ENCODE measurements at regions not wholly inside any gene's neighbourhood (a gene's known extent, or its start where the extent isn't known, plus 50 kb on each side); places are given as distances from the start of the nearest gene placed in this dataset.

DNA sequence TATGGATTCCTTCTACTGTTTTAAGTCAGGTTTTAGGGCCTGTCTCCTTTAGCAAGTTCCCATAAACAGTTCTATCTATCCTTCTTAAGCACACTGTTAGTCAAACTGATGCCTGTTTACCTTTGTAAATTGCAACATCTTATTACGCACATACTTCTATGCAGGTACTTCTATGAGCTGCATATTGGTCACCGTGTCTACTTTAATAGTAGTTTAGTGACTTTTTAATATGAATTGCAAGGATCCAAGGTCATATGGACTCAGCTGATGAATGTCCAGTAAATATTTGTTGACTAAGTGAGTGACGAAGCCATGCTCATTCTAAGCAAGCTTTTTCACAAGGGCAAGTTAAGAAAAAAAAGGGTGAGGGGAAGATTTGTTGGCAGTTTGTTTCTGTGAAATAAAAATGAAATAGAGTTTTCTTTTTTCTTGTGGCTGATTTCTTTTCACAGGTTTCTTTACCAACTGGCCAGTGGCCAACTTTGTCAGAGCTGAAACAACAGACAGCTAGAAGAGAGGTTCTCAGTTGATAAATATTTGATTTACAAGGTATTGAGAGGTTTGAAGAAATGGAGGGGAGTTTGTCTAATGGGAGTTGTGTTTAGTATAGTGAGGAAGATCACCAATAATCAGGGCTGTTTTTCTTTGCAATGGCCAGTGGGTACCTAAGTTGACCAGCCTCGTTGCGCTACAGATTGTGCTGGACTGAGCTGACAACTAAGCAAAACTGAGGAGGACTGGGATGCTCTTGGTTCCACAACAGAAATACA, 141.1 kb downstream of the SLC15A5 start:
- ATAC-seq: peak; percentile 84
- no peak for DNase-seq (ENCODE audit: low spot score)

DNA sequence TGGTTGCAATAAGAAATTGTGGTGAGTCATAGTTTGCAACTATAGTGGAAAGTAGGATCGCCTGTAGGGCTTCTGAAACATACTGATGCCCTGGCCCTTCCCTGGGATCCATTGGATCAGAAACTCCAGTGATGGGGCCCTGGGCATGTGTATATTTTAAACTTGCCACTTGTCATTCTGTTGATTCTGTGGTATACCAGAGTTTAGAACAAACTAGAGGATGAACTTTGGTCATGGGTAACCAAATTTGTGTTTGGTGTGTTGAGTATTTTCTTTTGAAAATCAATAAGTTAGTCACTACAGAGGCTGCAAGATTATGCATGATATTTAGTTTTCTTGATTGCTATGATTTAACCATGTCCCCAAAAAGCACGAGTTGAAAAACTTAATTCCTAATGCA, 142.2 kb downstream of the SLC15A5 start:
- DNase-seq (ENCODE audit: low spot score): no peak

DNA sequence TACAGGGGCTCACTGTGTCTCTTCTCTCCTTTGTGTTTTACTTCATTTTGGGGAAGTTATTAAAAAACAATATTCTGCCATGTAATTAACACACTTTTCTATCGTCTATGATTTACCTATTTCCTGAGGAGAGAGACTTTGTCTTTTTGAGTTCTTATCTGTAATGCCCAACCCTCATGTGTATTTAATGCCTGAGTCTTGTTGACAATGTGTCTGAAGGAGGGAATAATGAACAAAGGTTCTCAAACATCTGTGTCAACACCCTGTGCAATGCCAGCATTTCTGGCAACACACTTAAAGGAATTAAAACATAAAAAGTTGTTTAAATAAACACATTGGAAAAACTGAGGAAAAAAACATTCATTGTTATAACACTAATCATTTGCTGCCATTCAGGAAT, 147.1 kb downstream of the SLC15A5 start:
- no peak for ATAC-seq
- no peak for DNase-seq (ENCODE audit: low spot score)

More for the DNA sequence above, 142.2 kb downstream of the SLC15A5 start:
- peak; percentile 39 for ATAC-seq

DNA sequence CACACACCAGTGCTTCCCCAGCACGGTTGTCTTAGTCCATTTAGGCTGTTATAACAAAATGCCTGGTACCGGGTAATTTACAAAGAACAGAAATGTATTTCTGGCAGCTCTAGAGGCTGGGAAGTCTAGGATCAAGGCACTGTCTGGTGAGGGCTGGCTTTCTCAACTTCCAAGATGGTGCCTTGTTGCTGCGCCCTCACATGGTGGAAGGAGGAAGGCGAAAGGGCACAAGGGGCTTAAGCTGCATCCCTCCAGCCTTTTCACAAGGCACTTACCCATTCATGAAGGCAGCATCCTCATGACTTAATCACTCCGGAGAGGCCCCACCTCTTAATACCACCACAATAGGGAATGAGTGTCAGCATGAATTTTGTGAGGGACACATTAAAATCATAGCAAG, 155.5 kb downstream of the SLC15A5 start:
- no peak for ATAC-seq

DNA sequence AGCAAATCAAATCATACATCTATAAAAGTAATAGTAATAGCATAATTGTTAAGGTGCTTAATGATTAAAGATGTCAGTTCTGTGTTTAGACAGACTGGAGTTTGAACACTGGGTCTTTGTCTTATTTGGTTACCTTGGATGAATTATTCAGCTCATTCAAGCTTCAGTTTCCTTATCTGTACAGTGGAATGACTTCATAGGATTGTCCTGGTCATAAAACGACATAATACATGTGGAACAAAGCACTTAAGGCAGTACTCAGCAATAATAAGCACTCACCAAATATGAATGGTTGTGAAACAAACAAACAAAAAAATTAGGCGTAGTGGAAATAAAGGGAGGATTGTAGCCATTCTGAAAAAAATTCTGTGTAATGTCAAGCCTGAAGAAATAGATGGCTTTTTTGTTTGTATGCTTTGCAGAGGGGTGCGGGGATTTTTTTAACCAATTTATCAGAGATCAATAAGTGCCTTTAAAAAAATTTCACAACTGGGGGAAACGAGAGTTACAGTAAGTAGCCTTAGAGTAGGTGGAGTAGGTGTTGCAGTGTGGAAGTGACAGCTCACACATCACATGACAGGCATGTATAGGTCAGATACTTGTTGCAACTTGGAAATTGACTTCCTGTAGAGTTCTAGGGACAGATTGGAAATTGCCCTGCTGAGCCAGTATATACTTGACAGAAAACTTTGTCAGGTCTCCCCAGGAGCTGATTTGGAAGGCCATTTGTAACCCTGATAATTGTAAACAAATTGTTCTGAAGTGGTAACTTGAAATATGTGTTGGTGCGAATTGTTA, 157.7 kb downstream of the SLC15A5 start:
- no peak for ATAC-seq
- DNase-seq (ENCODE audit: low spot score): no peak

More for the DNA sequence above, 155.5 kb downstream of the SLC15A5 start:
- DNase-seq (ENCODE audit: low spot score): no peak

DNA sequence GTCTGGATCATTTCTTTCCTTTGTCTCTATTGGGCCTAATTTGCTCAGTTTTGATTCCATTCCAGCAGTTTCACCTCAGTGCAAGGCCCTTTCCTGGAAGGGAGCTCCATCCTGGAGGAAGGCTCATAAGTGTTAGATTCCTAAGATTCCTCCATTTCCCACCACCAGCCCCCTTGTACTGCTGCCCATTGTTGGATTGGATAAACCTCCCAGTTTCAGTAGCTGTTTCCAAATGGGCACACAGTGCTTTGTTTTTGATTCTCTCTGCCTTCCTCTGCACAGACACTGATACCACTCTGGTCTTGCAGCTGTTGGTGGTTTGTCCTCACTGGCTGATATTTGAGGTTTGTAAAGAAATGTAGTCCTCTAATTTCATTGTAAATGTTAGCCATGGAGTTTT, 158.9 kb downstream of the SLC15A5 start:
- no peak for ATAC-seq
- DNase-seq (ENCODE audit: low spot score): no peak

DNA sequence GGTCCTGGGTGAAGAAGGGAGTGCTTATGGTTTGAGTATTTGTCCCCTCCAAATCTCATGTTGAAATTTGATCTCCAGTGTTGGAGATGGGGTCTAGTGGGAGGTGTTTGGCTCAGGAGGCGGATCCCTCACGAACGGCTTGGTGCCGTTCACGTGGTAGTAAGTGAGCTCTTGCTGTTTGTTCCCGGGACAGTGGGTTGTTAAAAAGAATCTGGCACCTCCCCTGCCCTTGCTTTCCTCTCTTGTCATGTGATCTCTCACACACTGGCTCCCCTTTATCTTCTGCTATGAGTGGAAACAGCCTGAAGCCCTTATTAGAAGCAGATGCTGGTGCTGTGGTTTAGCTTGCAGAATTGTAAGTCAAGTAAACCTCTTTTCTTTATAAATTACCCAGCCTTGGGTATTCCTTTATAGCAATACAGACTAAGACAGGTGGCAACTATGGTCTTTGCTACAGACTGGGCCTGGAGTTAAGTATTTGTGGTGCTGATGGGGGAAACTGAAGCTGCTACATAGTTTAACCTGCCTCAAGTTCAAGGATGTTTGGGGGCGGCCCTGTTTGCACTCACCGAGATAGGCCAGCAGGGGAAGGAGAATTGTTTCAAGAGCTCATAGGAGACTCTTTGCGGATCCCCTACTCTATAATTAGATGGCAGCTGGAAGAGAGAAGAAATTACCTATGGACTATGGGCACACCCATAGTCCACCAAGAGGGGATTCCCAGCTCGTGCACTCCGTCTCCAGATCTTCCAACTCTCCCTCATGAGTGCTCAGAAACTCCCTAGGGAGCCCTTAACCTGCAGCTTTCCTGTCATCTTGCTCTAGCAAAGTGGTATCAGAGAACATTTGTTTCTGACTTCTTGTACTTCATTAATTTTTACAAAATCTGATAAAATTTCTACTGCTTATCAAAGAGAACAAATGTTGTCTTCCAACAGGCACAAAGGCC, 164.6 kb downstream of the SLC15A5 start:
- DNase-seq (ENCODE audit: low spot score) (no peak), ATAC-seq (no peak)

DNA sequence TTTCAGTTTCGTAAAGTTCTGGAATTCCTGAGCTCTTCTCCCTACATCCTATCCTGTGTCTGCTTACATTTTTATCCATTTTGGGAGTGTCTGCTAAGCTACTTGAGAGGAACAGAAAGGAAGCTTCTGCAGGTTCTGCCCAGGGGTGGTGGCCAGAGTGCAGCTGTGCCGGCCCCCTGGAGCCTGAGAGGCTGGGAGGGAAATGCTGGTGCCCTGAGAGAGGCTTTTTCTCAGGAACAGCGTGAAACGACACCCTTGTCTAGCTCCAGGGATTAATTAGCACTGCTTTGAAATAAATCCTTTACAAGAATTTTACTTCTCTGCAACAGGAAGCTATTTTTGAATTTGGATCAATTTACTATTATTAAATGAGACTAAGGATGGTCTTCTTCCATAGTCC, 165.4 kb downstream of the SLC15A5 start:
- no peak for ATAC-seq
- no peak for DNase-seq (ENCODE audit: low spot score)

DNA sequence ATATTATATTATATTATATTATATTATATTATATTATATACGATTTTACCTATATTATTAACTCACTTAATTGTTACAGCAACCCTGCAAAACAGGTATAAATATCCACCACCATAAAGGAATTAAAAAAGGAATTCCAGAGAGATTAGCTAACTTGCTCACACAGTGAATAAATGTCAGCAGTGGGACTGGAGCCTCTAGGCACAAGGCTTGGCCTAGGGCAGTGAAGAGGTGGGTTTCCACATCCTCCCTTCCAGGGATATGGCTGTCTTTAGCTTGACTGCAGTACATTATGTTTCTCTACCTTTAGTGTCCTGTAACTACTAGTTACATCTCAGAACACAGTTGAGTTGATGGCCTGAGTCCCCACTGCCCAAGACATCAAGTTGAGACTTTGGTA, 166.9 kb downstream of the SLC15A5 start:
- DNase-seq (ENCODE audit: low spot score) (no peak), ATAC-seq (no peak)

DNA sequence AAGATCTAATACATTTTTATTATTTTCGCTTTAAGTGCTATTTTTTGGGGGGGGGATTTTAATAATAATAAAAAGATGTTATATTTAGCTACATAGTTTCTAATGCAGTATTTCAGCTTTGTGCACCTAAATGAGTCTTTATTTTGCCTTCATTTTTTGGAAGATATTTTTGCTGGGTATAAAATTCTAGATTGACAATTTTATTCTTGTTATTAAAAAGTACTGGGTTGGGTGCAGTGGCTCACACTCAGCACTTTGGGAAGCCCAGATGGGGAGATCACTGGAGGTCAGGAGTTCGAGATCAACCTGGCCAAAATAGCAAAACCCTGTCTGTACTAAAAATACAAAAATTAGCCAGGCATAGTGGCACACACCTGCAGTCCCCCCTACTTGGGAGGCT, 173.6 kb downstream of the SLC15A5 start:
- ATAC-seq: no peak
- no peak for DNase-seq (ENCODE audit: low spot score)

DNA sequence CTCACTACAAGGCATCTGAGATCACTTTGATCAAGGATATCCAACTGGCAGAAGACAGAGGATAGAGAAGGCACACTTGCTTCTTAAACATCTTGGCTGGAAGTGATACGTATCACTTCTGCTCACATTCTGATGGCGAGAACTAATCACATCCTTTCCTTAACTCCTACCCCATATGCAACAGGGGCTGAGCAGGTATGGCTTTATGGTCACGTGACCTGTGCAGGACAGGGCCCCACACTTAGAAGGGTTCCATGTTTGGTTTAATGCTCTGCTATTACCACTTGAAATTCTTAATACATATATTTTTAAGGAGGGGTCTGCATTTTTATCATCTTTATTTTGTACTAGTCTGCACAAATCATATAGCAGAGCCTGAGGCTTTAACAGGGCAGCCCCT, 177.3 kb downstream of the SLC15A5 start:
- DNase-seq (ENCODE audit: low spot score) (no peak), ATAC-seq (no peak)

DNA sequence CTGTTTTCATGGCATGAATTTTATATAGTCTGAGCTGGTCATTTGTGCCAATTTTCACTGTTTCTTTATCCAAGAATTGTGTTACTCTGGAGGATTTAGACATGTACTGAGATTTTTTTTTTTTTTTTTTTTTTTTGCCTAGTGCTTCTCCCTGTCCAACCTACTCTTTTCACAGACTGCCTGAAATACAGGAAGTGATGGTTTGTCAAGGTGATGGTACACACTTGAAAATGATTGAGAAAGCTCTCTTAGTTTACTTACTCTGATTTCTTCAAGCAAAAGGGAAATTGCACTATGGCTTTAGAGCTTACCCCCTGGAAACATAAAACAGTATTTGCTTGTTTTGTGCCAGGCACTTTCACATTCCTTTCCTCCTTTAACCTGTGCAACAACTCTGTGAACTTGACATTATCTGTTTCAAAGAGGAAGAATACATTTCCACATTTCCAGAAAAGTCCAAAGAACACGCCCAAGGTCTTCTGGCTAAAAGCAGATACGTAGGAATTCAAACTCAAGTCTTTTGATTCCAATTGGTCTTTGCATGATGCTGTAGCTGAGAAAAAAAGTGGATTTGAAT, 181.1 kb downstream of the SLC15A5 start:
- no peak for DNase-seq (ENCODE audit: low spot score)
- no peak for ATAC-seq

DNA sequence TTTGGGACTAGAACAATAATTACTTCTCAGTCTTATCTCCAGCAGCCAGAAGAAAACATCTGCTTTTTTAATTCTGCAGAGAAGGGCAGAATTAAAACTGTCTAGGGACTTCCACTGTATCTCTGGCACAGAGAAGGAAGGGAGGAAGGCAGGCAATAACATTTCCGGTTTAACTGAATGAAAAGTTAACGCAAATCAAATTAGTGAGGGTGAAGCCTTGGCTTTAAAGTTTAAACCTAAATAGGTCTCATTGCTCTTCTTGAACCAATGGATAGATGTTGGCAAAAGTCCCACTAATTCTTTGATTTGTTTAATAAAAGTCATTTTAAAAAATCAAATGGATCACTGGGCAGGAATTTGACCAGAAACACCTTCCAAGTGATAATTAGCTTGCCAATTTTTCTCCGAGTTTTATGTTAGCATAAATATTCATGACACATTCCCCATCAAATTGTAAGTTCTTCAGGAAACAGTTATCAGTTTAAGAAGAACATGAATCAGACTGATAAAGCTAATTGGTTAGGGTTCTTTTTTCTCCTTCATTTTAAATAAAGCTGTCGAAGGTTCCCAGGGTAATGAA, 181.9 kb downstream of the SLC15A5 start:
- DNase-seq (ENCODE audit: low spot score): no peak
- ATAC-seq: no peak

DNA sequence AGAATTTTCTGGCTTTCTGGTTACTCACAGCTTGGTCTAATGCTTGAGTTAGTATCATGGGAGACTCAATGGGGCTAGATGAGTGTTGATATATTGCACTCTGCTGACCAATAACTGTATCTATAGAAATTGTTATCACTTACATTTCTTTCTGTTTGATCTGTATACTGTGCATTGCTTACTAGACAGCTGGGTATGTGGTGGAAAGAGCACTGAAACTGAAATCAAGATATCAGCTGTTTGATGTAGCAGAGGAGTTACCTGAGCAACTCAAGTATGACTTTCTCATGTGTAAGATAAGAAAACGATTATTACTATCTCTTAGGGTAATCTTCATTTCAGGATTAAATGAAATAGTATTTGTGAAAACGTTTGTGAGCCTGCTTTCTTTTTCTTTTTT, 183.0 kb downstream of the SLC15A5 start:
- DNase-seq (ENCODE audit: low spot score) (no peak), ATAC-seq (no peak)

DNA sequence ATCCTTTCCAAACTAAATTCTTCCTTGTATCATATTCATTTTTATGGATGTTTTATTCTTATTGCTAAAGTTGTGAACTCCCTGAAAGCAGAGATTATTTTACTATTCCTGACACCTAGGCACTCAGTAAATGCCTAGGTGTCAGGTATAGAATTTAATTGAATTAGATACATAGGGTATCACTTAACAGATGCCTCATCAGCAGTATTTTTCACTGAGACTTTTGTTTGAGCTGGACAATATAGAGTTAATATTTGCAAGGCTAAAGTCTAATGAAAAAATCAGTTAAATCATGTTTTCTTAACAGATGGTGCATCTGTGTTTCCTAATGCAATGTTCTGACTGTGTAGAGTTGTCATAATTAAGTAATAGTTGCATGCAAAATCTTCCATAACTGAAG, 182.7 kb downstream of the DERA start:
- no peak for ATAC-seq
- no peak for DNase-seq (ENCODE audit: low spot score)

DNA sequence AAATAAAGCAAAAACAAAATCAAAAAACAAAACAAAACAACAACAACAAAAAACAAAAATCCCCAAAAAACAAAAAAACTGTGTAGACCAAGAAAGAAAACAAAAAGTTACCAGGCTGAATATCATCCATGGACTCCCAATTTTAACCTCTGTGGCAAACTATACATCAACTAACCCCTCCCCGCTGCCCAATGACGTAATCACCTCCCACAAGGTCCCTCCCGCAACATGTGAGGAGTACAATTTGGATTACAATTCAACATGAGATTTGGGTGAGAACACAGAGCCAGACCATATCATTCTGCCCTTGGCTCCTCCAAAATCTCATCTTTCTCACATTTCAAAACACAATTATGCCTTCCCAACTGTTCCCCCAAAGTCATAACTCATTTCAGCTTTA, 179.8 kb downstream of the DERA start:
- no peak for DNase-seq (ENCODE audit: low spot score)
- no peak for ATAC-seq

DNA sequence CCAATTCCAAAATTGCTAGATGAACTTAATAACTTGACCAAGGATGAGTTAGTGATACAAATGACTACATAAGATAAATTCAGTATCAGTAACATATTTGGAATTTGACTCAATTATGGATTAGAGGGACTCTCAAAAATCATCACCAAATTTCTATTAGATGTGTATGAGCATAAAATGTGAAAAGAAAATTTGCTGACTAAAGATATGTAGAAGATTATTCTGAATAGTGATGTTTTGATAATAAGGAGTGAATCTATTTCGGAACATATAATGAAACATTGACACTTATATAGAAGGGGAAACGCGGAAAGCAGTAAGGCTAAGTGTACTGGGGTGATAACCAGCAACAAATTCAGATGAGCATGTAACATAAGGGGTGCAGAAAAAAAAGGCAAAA, 177.3 kb downstream of the DERA start:
- ATAC-seq (no peak), DNase-seq (ENCODE audit: low spot score) (no peak)
